Superior temporal gyrus (tissue), 1 donor: ENCODE measurements at regions not wholly inside any gene's neighbourhood (a gene's known extent, or its start where the extent isn't known, plus 50 kb on each side); places are given as distances from the start of the nearest gene placed in this dataset.
"Not testable (repeated sequence)": the region's sequence is repeated elsewhere in the genome, so short reads cannot be mapped to it uniquely, and the experiment has no call there.

Experiments used
- DNase-seq: peaks from one replicate; pipeline ENCODE4 v3.0.0-alpha.2; 2016; ENCODE audit errors: extremely low spot score

GRCh38 chr4:155032521-155033229, 175.8 kb upstream of the NPY2R start:
- no peak for DNase-seq

GRCh38 chr4:155033604-155034003, 174.8 kb upstream of the NPY2R start:
- no peak for DNase-seq

GRCh38 chr4:155037031-155037430, 171.4 kb upstream of the NPY2R start:
- DNase-seq, result no peak

GRCh38 chr4:155038459-155038858, 170.0 kb upstream of the NPY2R start:
- no peak for DNase-seq

GRCh38 chr4:155039162-155039561, 169.3 kb upstream of the NPY2R start:
- DNase-seq, result no peak

- DNase-seq, result no peak
Measured at GRCh38 chr4:155040031-155040430, 168.4 kb upstream of the NPY2R start.

- DNase-seq, result no peak
Measured at GRCh38 chr4:155042014-155042413, 166.4 kb upstream of the NPY2R start.

- DNase-seq, result not testable (repeated sequence)
Measured at GRCh38 chr4:155044251-155044650, 164.2 kb upstream of the NPY2R start.

GRCh38 chr4:155047755-155048154, 160.7 kb upstream of the NPY2R start:
- no peak for DNase-seq

GRCh38 chr4:155054042-155054441, 154.4 kb upstream of the NPY2R start:
- not testable (repeated sequence) for DNase-seq

- no peak for DNase-seq
Measured at GRCh38 chr4:155060419-155060818, 148.0 kb upstream of the NPY2R start.

- DNase-seq, result no peak
Measured at GRCh38 chr4:155060873-155061272, 147.6 kb upstream of the NPY2R start.

GRCh38 chr4:155062948-155063347, 145.5 kb upstream of the NPY2R start:
- DNase-seq, result no peak

GRCh38 chr4:155064934-155065333, 143.5 kb upstream of the NPY2R start:
- not testable (repeated sequence) for DNase-seq

- no peak for DNase-seq
Measured at GRCh38 chr4:155066871-155067270, 141.6 kb upstream of the NPY2R start.

- no peak for DNase-seq
Measured at GRCh38 chr4:155071962-155072361, 136.5 kb upstream of the NPY2R start.

GRCh38 chr4:155072417-155072816, 136.0 kb upstream of the NPY2R start:
- no peak for DNase-seq

- no peak for DNase-seq
Measured at GRCh38 chr4:155073852-155074251, 134.6 kb upstream of the NPY2R start.

- no peak for DNase-seq
Measured at GRCh38 chr4:155076256-155076785, 132.1 kb upstream of the NPY2R start.

- no peak for DNase-seq
Measured at GRCh38 chr4:155077452-155078229, 130.8 kb upstream of the NPY2R start.

GRCh38 chr4:155079871-155080270, 128.6 kb upstream of the NPY2R start:
- no peak for DNase-seq

GRCh38 chr4:155081222-155081621, 127.2 kb upstream of the NPY2R start:
- no peak for DNase-seq
